Keratinocyte (primary cell): ENCODE measurements at regions not wholly inside any gene's neighbourhood (a gene's known extent, or its start where the extent isn't known, plus 50 kb on each side); places are given as distances from the start of the nearest gene placed in this dataset.

Source experiments
- DNase-seq: peaks from one replicate; pipeline ENCODE4 v3.0.0-alpha.2; 2011; ENCODE audit warnings: low read depth, missing footprints, low spot score
- FAIRE-seq: peaks from 2 replicates; lab custom pipeline; 2011; peaks lifted over from hg19 to GRCh38; lab: Jason Lieb, UNC
- H2AFZ ChIP-seq: 2 replicates; pipeline ENCODE4 v1.6.0; 2012; ENCODE audit warnings: low read length, control low read depth, inconsistent platforms; ENCODE audit not compliant: control insufficient read depth
- H3K27ac ChIP-seq: 2 replicates; pipeline ENCODE4 v1.5.1; 2011; ENCODE audit warnings: low read length; ENCODE audit not compliant: control insufficient read depth, insufficient read depth
- H3K27me3 ChIP-seq: 3 replicates; pipeline ENCODE4 v1.6.0; 2011; ENCODE audit warnings: low read length; ENCODE audit not compliant: control insufficient read depth, insufficient read depth; ENCODE audit errors: extremely low read depth
- H3K36me3 ChIP-seq, 2 experiments: 2 replicates in 1 of 2; 3 replicates in 1 of 2; pipeline ENCODE4 v1.5.1; 2011; ENCODE audit warnings: low read length in 2 of 2, mild to moderate bottlenecking in 1 of 2; ENCODE audit not compliant: control insufficient read depth in 2 of 2, insufficient read depth in 2 of 2; ENCODE audit errors: extremely low read depth in 1 of 2
- H3K4me1 ChIP-seq: 3 replicates; pipeline ENCODE4 v1.5.1; 2011; ENCODE audit warnings: low read length; ENCODE audit not compliant: control insufficient read depth, insufficient read depth; ENCODE audit errors: extremely low read depth
- H3K4me2 ChIP-seq: 3 replicates; pipeline ENCODE4 v1.6.0; 2011; ENCODE audit warnings: low read depth, low read length; ENCODE audit not compliant: control insufficient read depth, insufficient read depth; ENCODE audit errors: extremely low read depth
- H3K4me3 ChIP-seq, 3 experiments: fragments of 200-600 bp in 1 of 3; sonication (generic) in 1 of 3; 2 replicates in 2 of 3; 3 replicates in 1 of 3; pipeline ENCODE4 v1.5.1; 2011 to 2016; ENCODE audit warnings: low read length in 3 of 3, mild to moderate bottlenecking in 3 of 3, control low read depth in 2 of 3, inconsistent platforms in 1 of 3, low read depth in 1 of 3, mixed read lengths in 1 of 3, mixed run types in 1 of 3, moderate library complexity in 1 of 3; ENCODE audit not compliant: control insufficient read depth in 2 of 3, insufficient read depth in 2 of 3; ENCODE audit errors: extremely low read depth in 1 of 3
- H3K79me2 ChIP-seq: 2 replicates; pipeline ENCODE4 v1.6.0; 2012; ENCODE audit warnings: low read length; ENCODE audit not compliant: control insufficient read depth, insufficient read depth
- H3K9ac ChIP-seq: 3 replicates; pipeline ENCODE4 v1.6.0; 2011; ENCODE audit warnings: low read length; ENCODE audit not compliant: control insufficient read depth, insufficient read depth; ENCODE audit errors: extremely low read depth
- H3K9me1 ChIP-seq: 3 replicates; pipeline ENCODE4 v1.6.0; 2011; ENCODE audit warnings: low read length; ENCODE audit not compliant: control insufficient read depth, insufficient read depth; ENCODE audit errors: extremely low read depth
- H3K9me3 ChIP-seq: 2 replicates; pipeline ENCODE4 v1.5.1; 2012; ENCODE audit warnings: low read depth, low read length; ENCODE audit not compliant: control insufficient read depth
- H4K20me1 ChIP-seq: 3 replicates; pipeline ENCODE4 v1.6.0; 2011; ENCODE audit warnings: low read length; ENCODE audit not compliant: control insufficient read depth, insufficient read depth; ENCODE audit errors: extremely low read depth
- EZH2 ChIP-seq: IDR thresholded peaks from one replicate; pipeline ENCODE4 v1.6.1; 2012; ENCODE audit warnings: inconsistent platforms, mild to moderate bottlenecking, low read length, moderate library complexity
- dilution Hi-C: fragments of 300-500 bp; cut with MboI; formaldehyde crosslinking; loops from one replicate; pipeline ENCODE4 v1.7.0; 2020; ENCODE audit warnings: low sequenced_read_pairs; ENCODE audit not compliant: extremely low pct_ligation_motif_present
- TF ChIP-seq, protein P1 (sequence below), 3 experiments: IDR thresholded peaks in 1 of 3; conservative IDR thresholded peaks in 1 of 3; optimal IDR thresholded peaks in 1 of 3; 2 replicates in 2 of 3; 3 replicates in 1 of 3; pipeline versions ENCODE3 to v1.5.1; 2011; ENCODE audit warnings: low read length in 3 of 3, mild to moderate bottlenecking in 3 of 3, moderate library complexity in 2 of 3, control low read depth in 1 of 3, inconsistent platforms in 1 of 3; ENCODE audit not compliant: insufficient read depth in 2 of 3; ENCODE audit errors: extremely low read depth in 1 of 3

DNA sequence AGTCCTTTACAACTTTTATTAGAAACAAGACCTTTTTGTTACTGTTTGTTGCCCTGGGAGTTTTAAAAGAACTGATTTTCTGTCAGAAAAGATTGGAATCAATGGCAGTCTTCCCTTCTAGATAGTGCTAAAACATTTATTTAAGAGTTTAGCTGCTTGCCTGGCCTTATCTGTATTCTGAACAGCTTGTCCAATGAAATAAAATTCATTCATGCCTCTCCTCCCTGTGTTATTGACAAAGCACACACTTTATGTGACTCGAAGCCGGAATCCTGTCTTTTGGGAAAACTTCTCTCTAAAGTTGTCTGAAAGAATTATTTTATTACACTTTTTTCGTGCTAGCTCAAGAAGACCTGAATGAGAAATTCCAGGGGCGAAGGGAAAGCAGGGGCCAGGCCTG lies 992.5 kb downstream of the TYW1 start:
- TF ChIP-seq, protein P1, sequence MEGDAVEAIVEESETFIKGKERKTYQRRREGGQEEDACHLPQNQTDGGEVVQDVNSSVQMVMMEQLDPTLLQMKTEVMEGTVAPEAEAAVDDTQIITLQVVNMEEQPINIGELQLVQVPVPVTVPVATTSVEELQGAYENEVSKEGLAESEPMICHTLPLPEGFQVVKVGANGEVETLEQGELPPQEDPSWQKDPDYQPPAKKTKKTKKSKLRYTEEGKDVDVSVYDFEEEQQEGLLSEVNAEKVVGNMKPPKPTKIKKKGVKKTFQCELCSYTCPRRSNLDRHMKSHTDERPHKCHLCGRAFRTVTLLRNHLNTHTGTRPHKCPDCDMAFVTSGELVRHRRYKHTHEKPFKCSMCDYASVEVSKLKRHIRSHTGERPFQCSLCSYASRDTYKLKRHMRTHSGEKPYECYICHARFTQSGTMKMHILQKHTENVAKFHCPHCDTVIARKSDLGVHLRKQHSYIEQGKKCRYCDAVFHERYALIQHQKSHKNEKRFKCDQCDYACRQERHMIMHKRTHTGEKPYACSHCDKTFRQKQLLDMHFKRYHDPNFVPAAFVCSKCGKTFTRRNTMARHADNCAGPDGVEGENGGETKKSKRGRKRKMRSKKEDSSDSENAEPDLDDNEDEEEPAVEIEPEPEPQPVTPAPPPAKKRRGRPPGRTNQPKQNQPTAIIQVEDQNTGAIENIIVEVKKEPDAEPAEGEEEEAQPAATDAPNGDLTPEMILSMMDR (optimal IDR thresholded peaks at IDR 0.05 in 1 of 3, IDR thresholded peaks at IDR 0.05 in 1 of 3, conservative IDR thresholded peaks at IDR 0.05 in 1 of 3; ENCODE audit: extremely low read depth in 1 of 3, insufficient read depth in 2 of 3, low read length in 3 of 3): no peak
- no peak for TF ChIP-seq EZH2
- FAIRE-seq (no peak), DNase-seq (no peak)
- Histone ChIP-seq H3K9ac (no peak overlapping the region), H3K79me2 (no peaks in the 10 kb centered on the region), H3K4me3 (no peak overlapping the region), H4K20me1 (no peaks in the 10 kb centered on the region), H3K4me1 (no peaks in the 10 kb centered on the region), H3K27me3 (no peaks in the 10 kb centered on the region), H2AFZ (no peak overlapping the region), H3K9me1 (no peaks in the 10 kb centered on the region), H3K36me3 (no peaks in the 10 kb centered on the region), H3K27ac (no peak overlapping the region), H3K4me2 (no peak overlapping the region), H3K9me3 (no peaks in the 10 kb centered on the region)
- dilution Hi-C loops: no loop called here

DNA sequence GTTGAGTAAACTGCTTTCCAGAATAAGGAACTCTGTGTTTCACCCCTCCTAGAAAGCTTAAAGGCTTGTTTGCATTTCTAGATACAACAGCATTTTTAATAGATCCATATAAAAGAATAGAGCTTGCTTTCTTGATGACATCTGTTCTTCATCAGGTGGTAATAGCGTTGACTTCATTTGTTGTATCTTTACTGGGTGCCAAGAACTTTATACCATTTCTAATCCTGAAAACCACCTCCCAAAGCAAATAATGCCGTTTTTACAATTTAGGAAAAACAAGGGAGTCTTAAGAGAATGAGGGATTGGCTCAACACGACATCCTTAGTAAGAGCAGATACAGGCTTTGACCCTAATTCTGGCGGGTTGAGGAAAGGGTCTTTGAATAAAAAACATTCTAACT lies 993.4 kb downstream of the TYW1 start:
- Histone ChIP-seq H2AFZ (no peak overlapping the region), H3K79me2 (no peaks in the 10 kb centered on the region), H4K20me1 (no peaks in the 10 kb centered on the region), H3K9me1 (no peaks in the 10 kb centered on the region), H3K4me3 (no peak overlapping the region), H3K9me3 (no peaks in the 10 kb centered on the region), H3K9ac (no peak overlapping the region), H3K27ac (no peak overlapping the region), H3K4me1 (no peaks in the 10 kb centered on the region), H3K36me3 (no peaks in the 10 kb centered on the region), H3K27me3 (no peaks in the 10 kb centered on the region), H3K4me2 (no peak overlapping the region)
- TF ChIP-seq EZH2: no peak
- TF ChIP-seq, protein P1 (optimal IDR thresholded peaks at IDR 0.05 in 1 of 3, IDR thresholded peaks at IDR 0.05 in 1 of 3, conservative IDR thresholded peaks at IDR 0.05 in 1 of 3; ENCODE audit: extremely low read depth in 1 of 3, insufficient read depth in 2 of 3, low read length in 3 of 3): no peak
- FAIRE-seq: no peak
- dilution Hi-C loops: no loop called here
- no peak for DNase-seq
